Lower leg skin (tissue), 3 donors: ENCODE measurements at regions not wholly inside any gene's neighbourhood (a gene's known extent, or its start where the extent isn't known, plus 50 kb on each side); places are given as distances from the start of the nearest gene placed in this dataset.

Source experiments
- POLR2A ChIP-seq, 2 donors: fragments of 450-650 bp; IDR thresholded peaks; one replicate each; pipeline ENCODE4 v1.6.1; 2016 to 2017; ENCODE audit warnings: antibody characterized with exemption in 2 of 2, mild to moderate bottlenecking in 1 of 2, moderate library complexity in 1 of 2
- TF ChIP-seq, protein P1 (sequence below), 3 donors: fragments of 450-650 bp; IDR thresholded peaks; one replicate each; pipeline ENCODE4 v1.5.1; 2016; ENCODE audit warnings: antibody characterized with exemption in 3 of 3, mild to moderate bottlenecking in 3 of 3, moderate library complexity in 2 of 3

DNA sequence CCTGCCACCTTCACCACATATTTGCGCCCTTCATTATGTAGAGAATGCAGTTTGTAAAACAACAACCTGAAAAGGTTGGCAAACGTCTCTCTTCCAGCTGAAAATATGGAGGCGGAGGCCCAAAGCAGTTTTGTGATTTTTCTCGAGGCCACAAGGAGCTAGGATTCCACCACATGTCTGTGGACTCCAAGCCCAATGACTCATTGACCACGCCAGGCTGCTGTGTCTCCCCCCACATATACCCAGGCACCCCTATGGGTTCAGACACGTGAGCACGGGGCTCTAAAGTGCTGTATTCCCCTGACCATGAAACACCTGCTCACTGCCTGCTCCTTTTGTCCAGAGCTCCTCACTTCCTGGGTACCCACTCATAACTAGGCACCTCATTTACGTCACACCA lies 121.4 kb upstream of the CDH5 start:
- TF ChIP-seq, protein P1, sequence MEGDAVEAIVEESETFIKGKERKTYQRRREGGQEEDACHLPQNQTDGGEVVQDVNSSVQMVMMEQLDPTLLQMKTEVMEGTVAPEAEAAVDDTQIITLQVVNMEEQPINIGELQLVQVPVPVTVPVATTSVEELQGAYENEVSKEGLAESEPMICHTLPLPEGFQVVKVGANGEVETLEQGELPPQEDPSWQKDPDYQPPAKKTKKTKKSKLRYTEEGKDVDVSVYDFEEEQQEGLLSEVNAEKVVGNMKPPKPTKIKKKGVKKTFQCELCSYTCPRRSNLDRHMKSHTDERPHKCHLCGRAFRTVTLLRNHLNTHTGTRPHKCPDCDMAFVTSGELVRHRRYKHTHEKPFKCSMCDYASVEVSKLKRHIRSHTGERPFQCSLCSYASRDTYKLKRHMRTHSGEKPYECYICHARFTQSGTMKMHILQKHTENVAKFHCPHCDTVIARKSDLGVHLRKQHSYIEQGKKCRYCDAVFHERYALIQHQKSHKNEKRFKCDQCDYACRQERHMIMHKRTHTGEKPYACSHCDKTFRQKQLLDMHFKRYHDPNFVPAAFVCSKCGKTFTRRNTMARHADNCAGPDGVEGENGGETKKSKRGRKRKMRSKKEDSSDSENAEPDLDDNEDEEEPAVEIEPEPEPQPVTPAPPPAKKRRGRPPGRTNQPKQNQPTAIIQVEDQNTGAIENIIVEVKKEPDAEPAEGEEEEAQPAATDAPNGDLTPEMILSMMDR (IDR thresholded peaks at IDR 0.05): no peak
- TF ChIP-seq POLR2A (IDR thresholded peaks at IDR 0.05): no peak
